ENCODE measurements at regions not wholly inside any gene's neighbourhood (a gene's known extent, or its start where the extent isn't known, plus 50 kb on each side); places are given as distances from the start of the nearest gene placed in this dataset.

DNA sequence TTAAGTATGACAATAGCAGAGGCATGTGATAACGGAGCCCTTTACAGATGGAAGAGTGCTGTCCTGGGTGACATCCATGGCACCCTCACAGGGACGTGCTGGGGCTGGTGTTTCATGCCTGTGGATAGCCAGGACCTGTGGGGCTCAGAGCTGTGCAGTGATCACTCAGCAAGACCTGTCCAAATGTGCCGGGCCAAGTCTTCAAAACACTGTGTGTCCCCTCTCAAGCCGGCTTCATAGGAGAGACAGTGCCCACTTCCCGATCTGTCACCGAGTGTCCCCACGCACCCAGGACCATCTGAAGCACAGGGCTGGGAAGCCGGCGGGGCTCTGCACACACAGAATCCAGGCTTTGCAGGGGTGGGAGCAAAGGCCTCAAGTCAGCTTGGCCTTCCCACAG is 217.2 kb upstream of the IGF1R start:
- H2AFZ ChIP-seq, result no peak overlapping the region
- no peaks in the 10 kb centered on the region for H3K36me3 ChIP-seq (ENCODE audit: low read depth)
- intact Hi-C loops (cut with micrococcal nuclease; ENCODE audit: unreplicated experiment), result no loop called here
- no TSS peak for BruUV-seq (replicated peaks)
- H3K79me2 ChIP-seq (ENCODE audit: low read depth), result no peaks in the 10 kb centered on the region
- H3F3A ChIP-seq (ENCODE audit: insufficient read depth, low read depth), result no peaks in the 10 kb centered on the region
- no peaks in the 10 kb centered on the region for H3K9me2 ChIP-seq (ENCODE audit: insufficient read depth)
- H4K20me1 ChIP-seq (ENCODE audit: insufficient read depth), result no peaks in the 10 kb centered on the region
- H3K9me3 ChIP-seq (ENCODE audit: insufficient read depth, low read depth), result no peaks in the 10 kb centered on the region; the same call in 1 of the 2 replicates
- H3K4me2 ChIP-seq, result no peak overlapping the region
- no peak overlapping the region for H3K27ac ChIP-seq
- no peak overlapping the region for H3K4me3 ChIP-seq
- TF ChIP-seq, protein P1, sequence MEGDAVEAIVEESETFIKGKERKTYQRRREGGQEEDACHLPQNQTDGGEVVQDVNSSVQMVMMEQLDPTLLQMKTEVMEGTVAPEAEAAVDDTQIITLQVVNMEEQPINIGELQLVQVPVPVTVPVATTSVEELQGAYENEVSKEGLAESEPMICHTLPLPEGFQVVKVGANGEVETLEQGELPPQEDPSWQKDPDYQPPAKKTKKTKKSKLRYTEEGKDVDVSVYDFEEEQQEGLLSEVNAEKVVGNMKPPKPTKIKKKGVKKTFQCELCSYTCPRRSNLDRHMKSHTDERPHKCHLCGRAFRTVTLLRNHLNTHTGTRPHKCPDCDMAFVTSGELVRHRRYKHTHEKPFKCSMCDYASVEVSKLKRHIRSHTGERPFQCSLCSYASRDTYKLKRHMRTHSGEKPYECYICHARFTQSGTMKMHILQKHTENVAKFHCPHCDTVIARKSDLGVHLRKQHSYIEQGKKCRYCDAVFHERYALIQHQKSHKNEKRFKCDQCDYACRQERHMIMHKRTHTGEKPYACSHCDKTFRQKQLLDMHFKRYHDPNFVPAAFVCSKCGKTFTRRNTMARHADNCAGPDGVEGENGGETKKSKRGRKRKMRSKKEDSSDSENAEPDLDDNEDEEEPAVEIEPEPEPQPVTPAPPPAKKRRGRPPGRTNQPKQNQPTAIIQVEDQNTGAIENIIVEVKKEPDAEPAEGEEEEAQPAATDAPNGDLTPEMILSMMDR (conservative IDR thresholded peaks at IDR 0.05), result no peak
- TF ChIP-seq EZH2 (IDR thresholded peaks at IDR 0.05; ENCODE audit: low read depth), result no peak
- no peak for DNase-seq
- H3K4me1 ChIP-seq (replicated peaks; ENCODE audit: insufficient read depth), result no peaks in the 10 kb centered on the region; the same call in 1 of the 2 replicates
- POLR2A ChIA-PET (ENCODE audit: unreplicated experiment), result no interaction called here
- CTCF ChIA-PET, result no interaction called here
- H3K27me3 ChIP-seq (ENCODE audit: insufficient read depth, low read depth), result peaks cover 48% of the 10 kb centered on the region

DNA sequence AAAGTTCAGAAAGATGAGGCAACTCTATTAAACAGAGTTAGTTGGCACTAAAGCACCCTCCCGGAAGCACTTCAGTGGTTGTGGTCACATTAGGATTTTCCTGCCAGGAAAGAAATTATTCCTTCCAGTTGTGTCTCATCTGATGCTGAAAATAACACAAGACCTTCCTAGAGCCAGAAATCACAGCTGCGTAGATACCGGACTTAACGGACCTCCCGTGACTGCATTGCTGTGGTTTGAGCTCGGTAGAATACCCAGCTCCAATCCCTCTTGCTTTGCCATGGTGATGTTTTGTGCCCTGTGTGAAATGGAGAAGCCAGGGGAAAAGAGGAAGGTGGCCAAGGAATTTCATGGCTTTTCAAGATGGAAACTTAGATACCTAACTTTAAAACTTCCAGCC is 215.0 kb upstream of the IGF1R start:
- DNase-seq, result no peak
- no TSS peak for BruUV-seq (replicated peaks)
- H3K27ac ChIP-seq, result no peak overlapping the region
- peaks cover 43% of the 10 kb centered on the region for H3K27me3 ChIP-seq (ENCODE audit: insufficient read depth, low read depth)
- POLR2A ChIA-PET (ENCODE audit: unreplicated experiment), result no interaction called here
- H3K4me2 ChIP-seq, result no peak overlapping the region
- CTCF ChIA-PET, result no interaction called here
- intact Hi-C loops (cut with micrococcal nuclease; ENCODE audit: unreplicated experiment), result no loop called here
- no peaks in the 10 kb centered on the region; the same call in 1 of the 2 replicates for H3K9me3 ChIP-seq (ENCODE audit: insufficient read depth, low read depth)
- no peaks in the 10 kb centered on the region for H3K79me2 ChIP-seq (ENCODE audit: low read depth)
- no peaks in the 10 kb centered on the region for H3K9me2 ChIP-seq (ENCODE audit: insufficient read depth)
- no peak overlapping the region for H3K4me3 ChIP-seq
- no peaks in the 10 kb centered on the region; the same call in 1 of the 2 replicates for H3K4me1 ChIP-seq (replicated peaks; ENCODE audit: insufficient read depth)
- no peaks in the 10 kb centered on the region for H4K20me1 ChIP-seq (ENCODE audit: insufficient read depth)
- H3F3A ChIP-seq (ENCODE audit: insufficient read depth, low read depth), result no peaks in the 10 kb centered on the region
- H3K36me3 ChIP-seq (ENCODE audit: low read depth), result no peaks in the 10 kb centered on the region
- no peak overlapping the region for H2AFZ ChIP-seq
- TF ChIP-seq, protein P1 (conservative IDR thresholded peaks at IDR 0.05), result no peak
- TF ChIP-seq EZH2 (IDR thresholded peaks at IDR 0.05; ENCODE audit: low read depth), result no peak

DNA sequence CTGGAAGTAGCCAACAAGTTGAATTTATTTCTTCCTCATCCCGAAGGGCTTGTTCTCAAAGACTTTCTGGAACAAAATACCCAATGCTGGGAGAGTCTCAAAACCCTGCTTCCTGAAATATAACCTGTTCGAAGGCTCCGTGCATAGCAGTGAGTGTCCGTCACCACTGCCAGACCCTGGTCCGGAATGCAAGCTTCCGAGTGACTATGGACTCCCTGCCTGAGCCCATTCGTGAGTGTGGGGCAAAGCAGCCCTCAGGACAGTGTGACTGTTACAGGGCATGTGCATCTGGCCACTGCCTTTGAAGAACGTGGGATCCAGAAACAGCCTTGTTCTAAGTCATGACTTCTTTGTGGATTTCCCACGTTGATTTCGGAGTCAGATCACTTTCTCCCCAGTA is 214.5 kb upstream of the IGF1R start:
- Histone ChIP-seq H3K4me2 (no peak overlapping the region), H3K36me3 (ENCODE audit: low read depth) (no peaks in the 10 kb centered on the region), H3K27ac (no peak overlapping the region), H3K4me1 (replicated peaks; ENCODE audit: insufficient read depth) (no peaks in the 10 kb centered on the region), H2AFZ (no peak overlapping the region), H3K4me3 (no peak overlapping the region), H3F3A (ENCODE audit: insufficient read depth, low read depth) (no peaks in the 10 kb centered on the region), H3K9me2 (ENCODE audit: insufficient read depth) (no peaks in the 10 kb centered on the region), H3K9me3 (ENCODE audit: insufficient read depth, low read depth) (no peaks in the 10 kb centered on the region), H3K27me3 (ENCODE audit: insufficient read depth, low read depth) (peaks cover 40% of the 10 kb centered on the region), H4K20me1 (ENCODE audit: insufficient read depth) (no peaks in the 10 kb centered on the region), H3K79me2 (ENCODE audit: low read depth) (no peaks in the 10 kb centered on the region)
- ChIA-PET POLR2A (ENCODE audit: unreplicated experiment) (no interaction called here), CTCF (no interaction called here)
- no TSS peak for BruUV-seq (replicated peaks)
- no peak for DNase-seq
- intact Hi-C loops (cut with micrococcal nuclease; ENCODE audit: unreplicated experiment), result no loop called here
- TF ChIP-seq, protein P1 (conservative IDR thresholded peaks at IDR 0.05), result no peak
- TF ChIP-seq EZH2 (IDR thresholded peaks at IDR 0.05; ENCODE audit: low read depth), result no peak
